Esophagus squamous epithelium (tissue), 4 donors: ENCODE measurements at regions not wholly inside any gene's neighbourhood (a gene's known extent, or its start where the extent isn't known, plus 50 kb on each side); places are given as distances from the start of the nearest gene placed in this dataset.

Experiments used
- POLR2A ChIP-seq, 4 donors: fragments of 450-650 bp; IDR thresholded peaks; one replicate each; pipeline ENCODE4 v1.6.1; 2017; ENCODE audit warnings: antibody characterized with exemption in 4 of 4, mild to moderate bottlenecking in 4 of 4, moderate library complexity in 3 of 4
- TF ChIP-seq, protein P1 (sequence below), 6 experiments: fragments of 450-650 bp in 4 of 6; fragments of 200-600 bp in 2 of 6; sonication (generic) in 2 of 6; IDR thresholded peaks; one replicate each; pipeline ENCODE4 v1.5.1; 2016 to 2019; ENCODE audit warnings: antibody characterized with exemption in 6 of 6, mild to moderate bottlenecking in 4 of 6, moderate library complexity in 4 of 6

- no peak for TF ChIP-seq POLR2A (IDR thresholded peaks at IDR 0.05)
- TF ChIP-seq, protein P1, sequence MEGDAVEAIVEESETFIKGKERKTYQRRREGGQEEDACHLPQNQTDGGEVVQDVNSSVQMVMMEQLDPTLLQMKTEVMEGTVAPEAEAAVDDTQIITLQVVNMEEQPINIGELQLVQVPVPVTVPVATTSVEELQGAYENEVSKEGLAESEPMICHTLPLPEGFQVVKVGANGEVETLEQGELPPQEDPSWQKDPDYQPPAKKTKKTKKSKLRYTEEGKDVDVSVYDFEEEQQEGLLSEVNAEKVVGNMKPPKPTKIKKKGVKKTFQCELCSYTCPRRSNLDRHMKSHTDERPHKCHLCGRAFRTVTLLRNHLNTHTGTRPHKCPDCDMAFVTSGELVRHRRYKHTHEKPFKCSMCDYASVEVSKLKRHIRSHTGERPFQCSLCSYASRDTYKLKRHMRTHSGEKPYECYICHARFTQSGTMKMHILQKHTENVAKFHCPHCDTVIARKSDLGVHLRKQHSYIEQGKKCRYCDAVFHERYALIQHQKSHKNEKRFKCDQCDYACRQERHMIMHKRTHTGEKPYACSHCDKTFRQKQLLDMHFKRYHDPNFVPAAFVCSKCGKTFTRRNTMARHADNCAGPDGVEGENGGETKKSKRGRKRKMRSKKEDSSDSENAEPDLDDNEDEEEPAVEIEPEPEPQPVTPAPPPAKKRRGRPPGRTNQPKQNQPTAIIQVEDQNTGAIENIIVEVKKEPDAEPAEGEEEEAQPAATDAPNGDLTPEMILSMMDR (IDR thresholded peaks at IDR 0.05), result no peak
Measured at GRCh38 chr13:105785436-105785835, 750.0 kb downstream of the EFNB2 start.
